Immature natural killer cell (primary cell): ENCODE measurements at regions not wholly inside any gene's neighbourhood (a gene's known extent, or its start where the extent isn't known, plus 50 kb on each side); places are given as distances from the start of the nearest gene placed in this dataset.
A peak's percentile ranks its signal among the peaks of the same experiment; 100 is the strongest.
"Not testable (repeated sequence)": the region's sequence is repeated elsewhere in the genome, so short reads cannot be mapped to it uniquely, and the experiment has no call there.

Source experiments
- DNase-seq, 3 donors: peaks; one replicate each; pipeline ENCODE4 v3.0.0; 2022; ENCODE audit warnings: mixed read lengths in 1 of 3
- H3K27ac Mint-ChIP-seq, 6 donors: one replicate each; pipeline ENCODE4 v1.8.0; 2020; ENCODE audit warnings: mixed read lengths in 6 of 6, mild to moderate bottlenecking in 5 of 6, inconsistent platforms in 4 of 6, moderate library complexity in 3 of 6
- H3K27me3 Mint-ChIP-seq, 3 donors: one replicate each; pipeline ENCODE4 v1.8.0; 2020 to 2021; ENCODE audit warnings: low read depth in 3 of 3, mild to moderate bottlenecking in 3 of 3, mixed read lengths in 3 of 3, moderate library complexity in 3 of 3, inconsistent platforms in 1 of 3
- H3K36me3 Mint-ChIP-seq, 3 donors: one replicate each; pipeline ENCODE4 v1.8.0; 2020; ENCODE audit warnings: mixed read lengths in 3 of 3, inconsistent platforms in 2 of 3, mild to moderate bottlenecking in 2 of 3
- H3K4me1 Mint-ChIP-seq, 2 donors: one replicate each; pipeline ENCODE4 v1.8.0; 2020; ENCODE audit warnings: inconsistent platforms in 2 of 2, mild to moderate bottlenecking in 2 of 2, mixed read lengths in 2 of 2, moderate library complexity in 1 of 2
- H3K4me3 Mint-ChIP-seq, 5 donors: one replicate each; pipeline ENCODE4 v1.8.0; 2020; ENCODE audit warnings: mild to moderate bottlenecking in 5 of 5, mixed read lengths in 5 of 5, inconsistent platforms in 3 of 5, moderate library complexity in 3 of 5
- H3K9me3 Mint-ChIP-seq, 6 donors: one replicate each; pipeline ENCODE4 v1.8.0; 2020; ENCODE audit warnings: mild to moderate bottlenecking in 6 of 6, mixed read lengths in 6 of 6, inconsistent platforms in 4 of 6, moderate library complexity in 3 of 6

DNA sequence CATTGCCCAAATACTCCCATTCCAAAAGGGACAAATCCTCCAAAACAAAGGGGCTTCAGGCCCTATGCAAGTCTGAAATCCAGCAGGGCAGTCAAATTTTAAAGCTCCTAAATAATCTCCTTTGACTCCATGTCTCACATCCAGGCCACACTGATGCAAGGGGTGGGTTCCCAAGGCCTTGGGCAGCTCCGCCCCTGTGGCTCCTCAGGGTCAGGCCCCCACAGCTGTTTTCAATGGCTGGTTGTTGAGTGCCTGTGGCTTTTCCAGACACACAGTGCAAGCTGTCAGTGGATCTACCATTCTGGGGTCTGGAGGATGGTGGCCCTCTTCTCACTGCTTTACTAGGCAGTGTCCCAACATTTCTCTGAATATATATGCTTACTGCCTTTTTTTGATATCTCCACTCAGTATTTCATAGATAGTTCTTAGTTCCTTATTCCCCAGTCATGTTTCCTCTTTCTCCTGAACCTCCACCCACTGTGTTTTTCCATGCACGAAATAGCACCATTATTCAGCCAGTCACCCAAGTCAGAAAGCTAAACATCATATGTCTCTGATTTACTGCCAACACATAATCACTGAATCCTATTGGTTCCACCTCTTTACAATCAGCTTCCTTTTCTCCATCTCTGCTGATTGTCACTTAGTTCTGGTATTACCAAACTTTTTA is 172.6 kb upstream of the CACNA2D1 start:
- H3K27me3 Mint-ChIP-seq = peaks cover 0 to 3% (median 2%) of the 10 kb centered on the region in 3 donors
- DNase-seq = no peak
- H3K9me3 Mint-ChIP-seq = peaks cover 0 to 11% (median 1%) of the 10 kb centered on the region in 6 donors
- no peaks in the 10 kb centered on the region for H3K4me1 Mint-ChIP-seq
- no peak overlapping the region for H3K4me3 Mint-ChIP-seq
- H3K36me3 Mint-ChIP-seq = no peaks in the 10 kb centered on the region
- H3K27ac Mint-ChIP-seq = no peak overlapping the region

DNA sequence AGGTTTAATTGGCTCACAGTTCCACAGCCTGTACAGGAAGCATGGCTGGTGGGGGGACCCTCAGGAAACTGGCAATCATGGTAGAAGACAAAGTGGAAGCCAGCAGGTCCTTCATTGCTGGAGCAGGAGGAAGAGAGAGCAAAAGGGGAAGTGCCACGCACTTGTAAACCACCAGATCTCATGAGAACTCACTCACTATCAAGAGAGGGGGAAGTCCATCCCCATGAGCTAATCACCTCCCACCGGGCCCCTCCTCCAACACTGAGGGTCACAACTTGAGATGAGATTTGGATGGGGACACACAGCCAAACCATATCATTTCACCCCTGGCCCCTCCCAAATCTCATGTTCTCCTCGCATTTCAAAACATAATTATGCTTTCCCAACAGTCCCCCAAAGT is 171.9 kb upstream of the CACNA2D1 start:
- no peak overlapping the region for H3K27ac Mint-ChIP-seq

DNA sequence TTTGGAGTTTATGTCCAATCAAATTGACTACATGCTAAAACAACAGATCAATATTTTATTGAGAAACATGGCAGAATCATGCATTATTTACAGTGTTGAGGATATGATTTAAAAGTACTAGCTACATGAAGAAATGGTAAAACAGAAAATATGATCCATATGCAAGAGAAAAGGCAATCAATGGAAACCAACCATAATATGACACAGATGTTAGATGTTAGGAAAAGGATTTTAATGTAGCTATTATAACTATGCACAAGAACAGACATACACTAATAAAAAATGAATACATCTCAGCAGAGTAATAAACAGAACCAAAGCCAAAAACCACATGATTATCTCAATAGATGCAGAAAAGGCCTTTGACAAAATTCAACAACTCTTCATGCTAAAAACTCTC is 166.2 kb upstream of the CACNA2D1 start:
- no peak overlapping the region for H3K27ac Mint-ChIP-seq
- no peak for DNase-seq
- no peaks in the 10 kb centered on the region for H3K36me3 Mint-ChIP-seq
- H3K9me3 Mint-ChIP-seq = peaks cover 0 to 5% (median under 1%) of the 10 kb centered on the region in 6 donors
- H3K4me1 Mint-ChIP-seq = no peaks in the 10 kb centered on the region
- no peak overlapping the region for H3K4me3 Mint-ChIP-seq
- no peaks in the 10 kb centered on the region for H3K27me3 Mint-ChIP-seq

More for the DNA sequence above, 171.9 kb upstream of the CACNA2D1 start:
- no peaks in the 10 kb centered on the region for H3K36me3 Mint-ChIP-seq
- H3K4me1 Mint-ChIP-seq = no peaks in the 10 kb centered on the region
- DNase-seq = no peak
- peaks cover 0 to 11% (median 1%) of the 10 kb centered on the region in 6 donors for H3K9me3 Mint-ChIP-seq
- H3K27me3 Mint-ChIP-seq = peaks cover 0 to 3% (median 0%) of the 10 kb centered on the region in 3 donors
- H3K4me3 Mint-ChIP-seq = no peak overlapping the region

DNA sequence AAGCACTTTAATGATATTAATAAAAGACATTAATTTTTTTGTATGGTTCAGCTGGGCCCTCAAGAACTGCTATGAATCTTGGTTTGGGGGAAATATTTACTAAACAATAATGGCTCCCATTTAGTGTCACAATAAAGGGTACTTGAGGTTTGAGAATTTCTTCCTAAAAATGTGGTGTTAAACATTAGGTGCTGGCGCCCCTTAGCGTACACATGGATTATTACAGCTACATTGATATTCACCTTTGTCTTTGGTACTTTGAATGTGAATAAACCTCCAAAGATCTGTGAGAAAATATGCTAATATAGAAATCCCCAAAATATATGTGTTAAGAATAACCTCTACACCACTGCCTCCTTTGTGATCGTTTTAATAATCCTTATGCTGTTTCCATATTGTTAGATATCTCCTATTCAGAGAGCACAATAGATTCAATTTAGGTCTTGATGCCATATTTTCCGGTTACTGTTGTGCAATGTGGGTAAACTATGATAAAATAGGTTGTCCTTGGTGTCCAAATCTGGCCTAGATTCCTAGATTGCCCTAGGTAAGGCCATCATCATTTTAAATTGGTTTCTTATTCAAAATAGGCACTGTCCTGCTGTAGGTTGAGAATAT is 161.8 kb upstream of the CACNA2D1 start:
- Mint-ChIP-seq H3K4me1 (no peaks in the 10 kb centered on the region), H3K27ac (no peak overlapping the region), H3K4me3 (no peak overlapping the region)

DNA sequence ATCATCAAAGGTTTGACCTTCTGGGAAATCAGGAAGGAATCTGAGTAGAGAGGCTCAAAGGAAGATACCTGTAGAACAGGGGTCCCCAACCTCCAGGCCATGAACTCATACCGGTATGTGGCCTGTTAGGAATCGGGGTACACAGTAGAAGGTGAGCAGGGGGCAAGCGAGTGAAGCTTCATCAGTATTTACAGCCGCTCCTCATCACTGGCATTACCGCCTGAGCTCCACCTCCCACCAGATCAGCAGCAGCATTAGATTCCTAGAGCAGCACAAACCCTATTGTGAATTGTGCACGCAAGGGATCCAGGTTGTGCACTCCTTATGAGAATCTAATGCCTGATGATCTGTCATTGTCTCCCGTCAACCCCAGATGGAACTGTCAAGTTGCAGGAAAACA is 158.5 kb upstream of the CACNA2D1 start:
- Mint-ChIP-seq H3K27me3 (no peaks in the 10 kb centered on the region), H3K4me1 (no peaks in the 10 kb centered on the region), H3K36me3 (no peaks in the 10 kb centered on the region), H3K27ac (no peak overlapping the region), H3K4me3 (no peak overlapping the region), H3K9me3 (no peaks in the 10 kb centered on the region)
- DNase-seq = no peak

More for the DNA sequence above, 161.8 kb upstream of the CACNA2D1 start:
- DNase-seq = peak in 1 of 3 donors; percentile 3
- Mint-ChIP-seq H3K27me3 (no peaks in the 10 kb centered on the region), H3K36me3 (no peaks in the 10 kb centered on the region), H3K9me3 (peaks cover 0 to 2% (median 0%) of the 10 kb centered on the region in 6 donors)

DNA sequence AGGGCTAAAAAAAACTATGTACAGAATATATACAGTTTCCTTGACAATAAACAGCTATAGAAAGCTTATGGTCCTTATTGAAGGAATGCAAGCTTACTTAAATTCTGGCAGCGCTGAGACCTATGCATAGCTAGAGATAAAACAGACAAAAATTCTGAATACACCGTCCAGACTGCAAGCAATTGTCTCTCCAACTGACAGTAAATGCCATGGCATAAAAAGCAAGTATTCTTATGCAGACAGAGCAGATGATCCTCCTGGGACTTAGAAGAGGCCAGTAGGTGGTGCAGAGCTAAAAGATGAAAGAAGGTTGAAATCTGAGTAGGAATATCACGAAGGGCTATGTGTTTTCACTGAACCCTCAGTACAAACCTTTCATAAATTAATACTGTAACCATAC is 157.0 kb upstream of the CACNA2D1 start:
- H3K4me1 Mint-ChIP-seq = no peaks in the 10 kb centered on the region
- no peaks in the 10 kb centered on the region for H3K27me3 Mint-ChIP-seq
- no peaks in the 10 kb centered on the region for H3K36me3 Mint-ChIP-seq
- DNase-seq = no peak
- no peak overlapping the region for H3K4me3 Mint-ChIP-seq
- H3K9me3 Mint-ChIP-seq = peaks cover 0 to 5% (median 0%) of the 10 kb centered on the region in 6 donors
- no peak overlapping the region for H3K27ac Mint-ChIP-seq

DNA sequence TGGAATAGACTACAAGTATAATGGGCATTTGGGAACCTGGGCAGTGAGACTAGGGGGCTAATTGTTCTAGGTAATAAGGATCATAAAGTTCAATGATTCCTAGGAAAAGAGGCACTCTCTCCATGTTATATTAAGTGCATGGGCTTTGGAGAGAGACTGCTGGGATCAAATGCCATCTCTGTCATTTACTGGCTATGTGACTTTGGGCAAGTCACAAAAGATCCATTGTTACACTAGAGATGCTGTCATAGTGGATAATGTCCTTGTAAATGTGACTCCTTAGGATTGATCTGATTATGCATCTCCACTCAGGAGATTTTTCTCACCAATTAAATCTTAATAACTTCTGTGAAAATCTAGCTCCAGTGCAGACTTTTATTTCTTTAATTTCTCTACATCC is 156.3 kb upstream of the CACNA2D1 start:
- Mint-ChIP-seq H3K27ac (no peak overlapping the region), H3K27me3 (no peaks in the 10 kb centered on the region), H3K4me1 (no peaks in the 10 kb centered on the region), H3K36me3 (no peaks in the 10 kb centered on the region), H3K9me3 (peaks cover 0 to 5% (median 0%) of the 10 kb centered on the region in 6 donors), H3K4me3 (no peak overlapping the region)
- no peak for DNase-seq

DNA sequence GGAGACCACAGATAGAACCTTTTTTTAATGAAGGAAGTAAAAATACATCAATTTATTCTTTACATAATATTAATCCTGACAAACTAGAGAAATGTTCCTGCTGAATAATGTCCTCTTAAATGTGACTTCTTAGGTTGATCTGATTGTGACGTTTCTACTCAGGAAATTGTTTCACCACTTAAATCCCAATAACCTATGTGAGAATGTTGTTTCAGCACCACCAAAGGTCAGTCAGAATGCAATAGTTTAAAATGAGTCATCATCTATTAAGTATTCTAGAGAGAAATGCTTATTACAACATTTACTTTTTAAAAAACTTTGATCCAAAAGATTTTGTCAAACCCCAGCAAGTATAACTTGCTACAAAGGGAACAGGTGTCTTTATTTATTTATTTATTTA is 155.4 kb upstream of the CACNA2D1 start:
- Mint-ChIP-seq H3K4me3 (no peak overlapping the region), H3K36me3 (no peaks in the 10 kb centered on the region)

DNA sequence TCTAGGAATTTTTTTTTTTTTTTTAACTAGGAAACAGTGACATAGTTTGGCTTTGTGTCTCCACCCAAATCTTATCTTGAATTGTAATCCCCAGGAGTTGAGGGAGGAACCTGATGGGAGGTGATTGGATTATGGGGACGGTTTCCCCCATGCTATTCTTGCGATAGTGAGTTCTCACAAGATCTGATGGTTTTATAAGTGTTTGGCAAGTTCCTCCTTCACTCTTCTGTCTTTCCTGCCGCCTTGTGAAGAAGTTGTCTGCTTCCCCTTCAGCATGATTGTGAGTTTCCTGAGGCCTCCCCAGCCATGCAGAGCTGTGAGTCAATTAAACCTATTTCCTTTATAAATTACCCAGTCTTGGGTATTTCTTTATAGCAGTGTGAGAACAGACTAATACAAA is 152.2 kb upstream of the CACNA2D1 start:
- not testable (repeated sequence) for H3K4me1 Mint-ChIP-seq, H3K27ac Mint-ChIP-seq, H3K27me3 Mint-ChIP-seq, H3K9me3 Mint-ChIP-seq, DNase-seq, H3K36me3 Mint-ChIP-seq, H3K4me3 Mint-ChIP-seq

More for the DNA sequence above, 155.4 kb upstream of the CACNA2D1 start:
- H3K4me1 Mint-ChIP-seq = no peaks in the 10 kb centered on the region
- H3K27me3 Mint-ChIP-seq = no peaks in the 10 kb centered on the region
- DNase-seq = no peak
- H3K9me3 Mint-ChIP-seq = peaks cover 0 to 5% (median 0%) of the 10 kb centered on the region in 6 donors
- no peak overlapping the region for H3K27ac Mint-ChIP-seq

DNA sequence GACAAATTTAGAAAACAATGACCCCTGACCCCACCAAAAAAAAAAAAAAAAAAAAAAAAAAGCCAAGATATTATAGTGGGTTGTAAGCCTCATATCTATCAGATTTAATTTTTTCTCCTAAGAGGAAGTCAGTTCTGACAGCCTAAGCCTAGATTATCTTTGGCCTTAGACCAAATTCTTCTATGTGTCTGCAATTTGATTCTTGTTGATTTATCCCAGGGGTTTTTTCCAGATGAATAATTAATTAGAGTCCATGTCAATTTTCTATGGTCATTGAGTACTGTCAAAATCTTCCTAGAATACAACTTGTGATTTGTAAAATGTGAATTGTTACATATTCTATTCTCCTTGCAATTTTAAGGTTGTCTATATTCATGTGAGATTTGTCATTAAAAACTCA is 151.6 kb upstream of the CACNA2D1 start:
- Mint-ChIP-seq H3K4me3 (no peak overlapping the region), H3K4me1 (no peaks in the 10 kb centered on the region), H3K27ac (no peak overlapping the region), H3K36me3 (no peaks in the 10 kb centered on the region), H3K9me3 (peaks cover 0 to 5% (median under 1%) of the 10 kb centered on the region in 6 donors), H3K27me3 (no peaks in the 10 kb centered on the region)
- no peak for DNase-seq

DNA sequence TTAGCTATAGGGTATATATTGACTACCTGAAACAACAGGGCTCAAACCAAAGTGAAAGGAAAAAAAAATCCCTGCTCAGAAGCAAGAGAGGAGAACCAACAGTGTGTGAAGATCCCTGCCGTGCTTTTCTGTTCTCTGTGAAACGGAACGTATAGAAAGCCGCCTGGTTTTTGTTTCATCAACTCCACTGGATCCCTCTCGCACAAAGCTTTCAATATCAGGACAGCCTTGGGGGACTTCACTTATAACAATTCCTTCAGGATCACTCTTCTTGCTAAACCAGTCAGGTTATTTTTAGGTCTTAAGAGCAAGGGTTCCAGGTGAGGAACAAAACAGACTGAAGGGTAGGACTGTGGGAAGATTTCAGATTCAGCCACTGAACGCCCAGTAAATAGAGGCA is 151.1 kb upstream of the CACNA2D1 start:
- Mint-ChIP-seq H3K4me3 (no peak overlapping the region), H3K36me3 (no peaks in the 10 kb centered on the region), H3K9me3 (peaks cover 0 to 5% (median under 1%) of the 10 kb centered on the region in 6 donors), H3K4me1 (no peaks in the 10 kb centered on the region), H3K27me3 (no peaks in the 10 kb centered on the region), H3K27ac (no peak overlapping the region)
- DNase-seq = no peak

DNA sequence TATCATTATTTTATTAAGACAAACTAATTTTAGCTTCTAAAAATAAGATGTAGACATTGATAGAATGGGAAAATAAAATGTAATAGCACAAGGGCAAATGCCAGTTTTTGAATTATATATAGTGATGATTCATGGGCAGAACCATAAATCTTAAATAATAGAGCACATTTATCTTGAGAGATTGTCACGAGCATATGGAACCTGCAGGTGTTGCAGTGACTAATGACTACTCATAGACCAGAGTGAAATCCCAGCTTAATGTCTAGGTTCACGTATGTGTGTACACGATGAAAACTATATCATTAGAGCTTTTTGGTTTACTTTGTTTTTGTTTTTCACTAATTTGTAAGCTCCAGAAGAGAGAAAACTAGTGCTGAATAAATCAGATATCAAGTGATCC is 150.2 kb upstream of the CACNA2D1 start:
- H3K4me1 Mint-ChIP-seq = no peaks in the 10 kb centered on the region
- no peaks in the 10 kb centered on the region for H3K36me3 Mint-ChIP-seq
- H3K4me3 Mint-ChIP-seq = no peak overlapping the region
- H3K27ac Mint-ChIP-seq = no peak overlapping the region
- no peak for DNase-seq
- H3K27me3 Mint-ChIP-seq = no peaks in the 10 kb centered on the region
- H3K9me3 Mint-ChIP-seq = peaks cover 0 to 5% (median under 1%) of the 10 kb centered on the region in 6 donors

DNA sequence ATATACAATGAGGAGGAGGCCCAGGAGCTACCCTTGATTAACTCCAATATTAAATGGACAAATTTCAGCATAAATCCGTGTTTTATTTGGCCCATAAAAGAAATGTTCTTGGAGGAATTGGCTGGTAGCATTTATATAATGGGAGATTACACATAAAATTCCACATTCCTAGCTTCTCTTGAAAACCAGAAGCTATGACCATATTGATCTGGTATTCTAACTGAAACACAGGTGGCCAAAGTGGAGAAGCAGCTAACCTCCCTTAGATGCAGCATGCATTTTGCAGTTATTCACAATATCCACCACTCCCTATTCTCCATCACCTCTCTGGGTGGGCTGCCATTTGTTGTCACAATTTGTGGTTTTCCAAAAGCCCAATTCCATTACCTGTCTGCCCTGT is 148.8 kb upstream of the CACNA2D1 start:
- Mint-ChIP-seq H3K36me3 (no peaks in the 10 kb centered on the region), H3K27me3 (no peaks in the 10 kb centered on the region), H3K4me3 (no peak overlapping the region), H3K9me3 (peaks cover 0 to 5% (median under 1%) of the 10 kb centered on the region in 6 donors), H3K4me1 (no peaks in the 10 kb centered on the region), H3K27ac (no peak overlapping the region)
- DNase-seq = no peak

DNA sequence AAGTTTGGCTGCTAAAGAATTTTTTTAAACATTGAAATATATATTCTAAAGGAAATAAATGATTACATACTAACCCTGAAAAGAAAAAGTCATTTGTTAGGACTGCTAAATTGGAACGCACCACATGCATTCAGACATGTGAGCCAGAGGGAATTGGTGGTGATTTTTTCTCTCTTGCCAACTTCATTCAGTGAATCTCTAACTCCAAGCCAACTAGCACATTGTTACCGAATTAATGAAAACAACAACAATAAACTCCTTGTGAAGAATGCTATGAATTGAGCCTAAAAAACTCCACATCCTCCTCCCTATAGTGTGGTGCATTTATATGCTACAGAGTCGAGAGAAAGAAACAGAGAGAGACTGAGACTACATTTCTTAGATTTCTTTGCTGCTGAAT is 135.5 kb upstream of the CACNA2D1 start:
- no peaks in the 10 kb centered on the region for H3K36me3 Mint-ChIP-seq
- no peak for DNase-seq
- no peaks in the 10 kb centered on the region for H3K4me1 Mint-ChIP-seq
- no peak overlapping the region for H3K4me3 Mint-ChIP-seq
- H3K9me3 Mint-ChIP-seq = peaks cover 0 to 11% (median 0%) of the 10 kb centered on the region in 6 donors
- H3K27ac Mint-ChIP-seq = no peak overlapping the region
- H3K27me3 Mint-ChIP-seq = peaks cover 0 to 5% (median 2%) of the 10 kb centered on the region in 3 donors

DNA sequence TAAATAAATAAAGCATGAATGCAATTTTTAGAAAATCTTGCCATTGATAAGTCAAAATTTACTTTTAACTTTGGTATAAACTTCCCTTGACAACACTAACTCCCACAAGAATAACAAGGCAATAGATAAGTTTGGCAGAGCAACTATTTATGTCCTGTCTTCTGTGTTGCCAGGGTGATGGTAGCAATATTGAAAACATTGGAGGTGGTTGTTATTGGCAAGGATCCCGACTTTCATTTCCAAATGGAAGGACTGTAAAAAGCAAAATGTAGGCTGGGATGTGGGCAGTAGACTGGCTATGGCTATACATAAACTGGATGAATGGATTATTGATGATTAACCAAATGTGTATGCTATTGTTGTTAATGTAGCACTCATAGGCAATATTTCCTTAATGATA is 134.9 kb upstream of the CACNA2D1 start:
- no peak for DNase-seq
- Mint-ChIP-seq H3K27me3 (peaks cover 0 to 4% (median 2%) of the 10 kb centered on the region in 3 donors), H3K27ac (no peak overlapping the region), H3K4me3 (no peak overlapping the region), H3K9me3 (peaks cover 0 to 11% (median 0%) of the 10 kb centered on the region in 6 donors), H3K36me3 (no peaks in the 10 kb centered on the region), H3K4me1 (no peaks in the 10 kb centered on the region)
